SK-N-SH treated with all-trans-retinoic acid at 6 μM for 48 hours (cell line): ENCODE measurements at regions not wholly inside any gene's neighbourhood (a gene's known extent, or its start where the extent isn't known, plus 50 kb on each side); places are given as distances from the start of the nearest gene placed in this dataset.

Experiments
- ATAC-seq: fragments of 200-7000 bp; cut with Tn5 transposase; 3 replicates; pipeline ENCODE4 v1.9.1; 2020; ENCODE audit warnings: mild to moderate bottlenecking, moderate library complexity
- ARNTL ChIP-seq: fragments of 450-650 bp; formaldehyde crosslinking; IDR thresholded peaks from 2 replicates; pipeline ENCODE4 v1.5.0; 2020; ENCODE audit warnings: low read depth, mild to moderate bottlenecking, moderate library complexity, borderline replicate concordance
- BACH2 ChIP-seq: fragments of 250-450 bp; sonication (Bioruptor Pico); IDR thresholded peaks from 2 replicates; pipeline ENCODE4 v1.9.0; 2021; ENCODE audit warnings: mild to moderate bottlenecking, borderline replicate concordance
- CSDC2 ChIP-seq: fragments of 250-450 bp; sonication (Bioruptor Pico); IDR thresholded peaks from 2 replicates; pipeline ENCODE4 v1.5.0; 2020; ENCODE audit warnings: mild to moderate bottlenecking, moderate library complexity
- ESRRG ChIP-seq: fragments of 250-450 bp; sonication (Bioruptor Pico); IDR thresholded peaks from 2 replicates; pipeline ENCODE4 v1.6.1; 2021; ENCODE audit warnings: mild to moderate bottlenecking
- GLIS3 ChIP-seq: fragments of 250-450 bp; sonication (Bioruptor Pico); IDR thresholded peaks from 2 replicates; pipeline ENCODE4 v1.5.0; 2020; ENCODE audit warnings: mild to moderate bottlenecking, moderate library complexity
- ISL1 ChIP-seq: fragments of 250-450 bp; sonication (Bioruptor Pico); IDR thresholded peaks from 2 replicates; pipeline ENCODE4 v2.1.2; 2022; ENCODE audit warnings: mild to moderate bottlenecking, moderate library complexity
- OSR1 ChIP-seq: fragments of 250-450 bp; sonication (Bioruptor Pico); IDR thresholded peaks from 2 replicates; pipeline ENCODE4 v1.8.0; 2022; ENCODE audit warnings: moderate library complexity, mild to moderate bottlenecking, inconsistent platforms
- PPARA ChIP-seq: fragments of 250-450 bp; sonication (Bioruptor Pico); IDR thresholded peaks from 2 replicates; pipeline ENCODE4 v1.5.0; 2020; ENCODE audit warnings: mild to moderate bottlenecking, borderline replicate concordance
- RARB ChIP-seq: fragments of 250-450 bp; sonication (Bioruptor Pico); IDR thresholded peaks from 2 replicates; pipeline ENCODE4 v1.8.0; 2021; ENCODE audit warnings: mild to moderate bottlenecking, moderate library complexity
- SNAI2 ChIP-seq: fragments of 250-450 bp; sonication (Bioruptor Pico); IDR thresholded peaks from 2 replicates; pipeline ENCODE4 v1.5.0; 2020; ENCODE audit warnings: mild to moderate bottlenecking, moderate library complexity
- TCF4 ChIP-seq: fragments of 250-450 bp; sonication (Bioruptor Pico); IDR thresholded peaks from 2 replicates; pipeline ENCODE4 v1.8.0; 2021; ENCODE audit warnings: mild to moderate bottlenecking, moderate library complexity, borderline replicate concordance
- TOX ChIP-seq: fragments of 250-450 bp; sonication (Bioruptor Pico); IDR thresholded peaks from 2 replicates; pipeline ENCODE4 v1.8.0; 2021; ENCODE audit warnings: mild to moderate bottlenecking, moderate library complexity, borderline replicate concordance
- ZC3H10 ChIP-seq: fragments of 250-450 bp; sonication (Bioruptor Pico); IDR thresholded peaks from 2 replicates; pipeline ENCODE4 v1.5.1; 2021; ENCODE audit warnings: mild to moderate bottlenecking, moderate library complexity
- ZFP3 ChIP-seq: fragments of 250-450 bp; sonication (Bioruptor Pico); IDR thresholded peaks from 2 replicates; pipeline ENCODE4 v1.5.0; 2020; ENCODE audit warnings: mild to moderate bottlenecking, moderate library complexity
- ZFP30 ChIP-seq: fragments of 450-650 bp; formaldehyde crosslinking; IDR thresholded peaks from 2 replicates; pipeline ENCODE4 v1.5.0; 2022; ENCODE audit warnings: mild to moderate bottlenecking, moderate library complexity
- ZNF565 ChIP-seq: fragments of 450-650 bp; formaldehyde crosslinking; conservative IDR thresholded peaks from 2 replicates; pipeline ENCODE4 v1.5.0; 2020; ENCODE audit warnings: low read depth, mild to moderate bottlenecking, moderate library complexity
- ZNF70 ChIP-seq: fragments of 450-650 bp; formaldehyde crosslinking; IDR thresholded peaks from 2 replicates; pipeline ENCODE4 v1.5.0; 2020; ENCODE audit warnings: mild to moderate bottlenecking, moderate library complexity
- ZNF8 ChIP-seq: fragments of 450-650 bp; formaldehyde crosslinking; IDR thresholded peaks from 2 replicates; pipeline ENCODE4 v1.5.0; 2020; ENCODE audit warnings: mild to moderate bottlenecking, moderate library complexity
- TF ChIP-seq, protein P1 (sequence below): fragments of 250-450 bp; sonication (Bioruptor Pico); IDR thresholded peaks from 2 replicates; pipeline ENCODE4 v1.8.0; 2020; ENCODE audit warnings: mild to moderate bottlenecking, moderate library complexity, borderline replicate concordance
- TF ChIP-seq, protein P2 (sequence below): fragments of 250-450 bp; sonication (Bioruptor Pico); IDR thresholded peaks from 2 replicates; pipeline ENCODE4 v1.5.1; 2020; ENCODE audit warnings: low read depth, mild to moderate bottlenecking, moderate library complexity
- TF ChIP-seq, protein P3 (sequence below): fragments of 250-450 bp; sonication (Bioruptor Pico); IDR thresholded peaks from 2 replicates; pipeline ENCODE4 v1.8.0; 2021; ENCODE audit warnings: low read depth, mild to moderate bottlenecking, moderate library complexity, borderline replicate concordance
- TF ChIP-seq, protein P4 (sequence below): fragments of 250-450 bp; sonication (Bioruptor Pico); IDR thresholded peaks from 2 replicates; pipeline ENCODE4 v1.5.1; 2021; ENCODE audit warnings: mild to moderate bottlenecking, moderate library complexity

DNA sequence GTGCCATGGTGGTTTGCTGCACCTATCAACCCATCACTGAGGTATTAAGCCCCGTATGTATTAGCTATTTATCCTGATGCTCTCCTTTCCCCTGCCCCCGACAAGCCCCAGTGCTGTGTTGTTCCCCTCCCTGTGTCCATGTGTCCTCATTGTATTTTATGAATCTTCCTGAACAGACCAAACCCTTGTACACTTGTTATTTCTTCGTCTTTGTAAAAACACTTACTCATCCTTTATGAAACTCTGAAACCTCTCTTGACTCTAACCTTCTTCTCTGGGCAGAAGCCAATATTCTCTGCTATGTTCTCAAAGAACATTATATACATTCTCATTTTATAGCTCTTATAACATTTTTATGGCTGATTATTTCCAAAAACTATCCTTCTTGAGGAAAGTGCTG is 746.9 kb downstream of the EFNB2 start:
- ATAC-seq = no peak
- TF ChIP-seq, protein P1, sequence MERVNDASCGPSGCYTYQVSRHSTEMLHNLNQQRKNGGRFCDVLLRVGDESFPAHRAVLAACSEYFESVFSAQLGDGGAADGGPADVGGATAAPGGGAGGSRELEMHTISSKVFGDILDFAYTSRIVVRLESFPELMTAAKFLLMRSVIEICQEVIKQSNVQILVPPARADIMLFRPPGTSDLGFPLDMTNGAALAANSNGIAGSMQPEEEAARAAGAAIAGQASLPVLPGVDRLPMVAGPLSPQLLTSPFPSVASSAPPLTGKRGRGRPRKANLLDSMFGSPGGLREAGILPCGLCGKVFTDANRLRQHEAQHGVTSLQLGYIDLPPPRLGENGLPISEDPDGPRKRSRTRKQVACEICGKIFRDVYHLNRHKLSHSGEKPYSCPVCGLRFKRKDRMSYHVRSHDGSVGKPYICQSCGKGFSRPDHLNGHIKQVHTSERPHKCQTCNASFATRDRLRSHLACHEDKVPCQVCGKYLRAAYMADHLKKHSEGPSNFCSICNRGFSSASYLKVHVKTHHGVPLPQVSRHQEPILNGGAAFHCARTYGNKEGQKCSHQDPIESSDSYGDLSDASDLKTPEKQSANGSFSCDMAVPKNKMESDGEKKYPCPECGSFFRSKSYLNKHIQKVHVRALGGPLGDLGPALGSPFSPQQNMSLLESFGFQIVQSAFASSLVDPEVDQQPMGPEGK (CRISPR knock-in tag) = no peak
- TF ChIP-seq CSDC2 (CRISPR knock-in tag) = no peak
- TF ChIP-seq, protein P2, sequence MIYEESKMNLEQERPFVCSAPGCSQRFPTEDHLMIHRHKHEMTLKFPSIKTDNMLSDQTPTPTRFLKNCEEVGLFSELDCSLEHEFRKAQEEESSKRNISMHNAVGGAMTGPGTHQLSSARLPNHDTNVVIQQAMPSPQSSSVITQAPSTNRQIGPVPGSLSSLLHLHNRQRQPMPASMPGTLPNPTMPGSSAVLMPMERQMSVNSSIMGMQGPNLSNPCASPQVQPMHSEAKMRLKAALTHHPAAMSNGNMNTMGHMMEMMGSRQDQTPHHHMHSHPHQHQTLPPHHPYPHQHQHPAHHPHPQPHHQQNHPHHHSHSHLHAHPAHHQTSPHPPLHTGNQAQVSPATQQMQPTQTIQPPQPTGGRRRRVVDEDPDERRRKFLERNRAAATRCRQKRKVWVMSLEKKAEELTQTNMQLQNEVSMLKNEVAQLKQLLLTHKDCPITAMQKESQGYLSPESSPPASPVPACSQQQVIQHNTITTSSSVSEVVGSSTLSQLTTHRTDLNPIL = no peak
- no peak for TF ChIP-seq ZC3H10 (CRISPR knock-in tag)
- TF ChIP-seq, protein P3, sequence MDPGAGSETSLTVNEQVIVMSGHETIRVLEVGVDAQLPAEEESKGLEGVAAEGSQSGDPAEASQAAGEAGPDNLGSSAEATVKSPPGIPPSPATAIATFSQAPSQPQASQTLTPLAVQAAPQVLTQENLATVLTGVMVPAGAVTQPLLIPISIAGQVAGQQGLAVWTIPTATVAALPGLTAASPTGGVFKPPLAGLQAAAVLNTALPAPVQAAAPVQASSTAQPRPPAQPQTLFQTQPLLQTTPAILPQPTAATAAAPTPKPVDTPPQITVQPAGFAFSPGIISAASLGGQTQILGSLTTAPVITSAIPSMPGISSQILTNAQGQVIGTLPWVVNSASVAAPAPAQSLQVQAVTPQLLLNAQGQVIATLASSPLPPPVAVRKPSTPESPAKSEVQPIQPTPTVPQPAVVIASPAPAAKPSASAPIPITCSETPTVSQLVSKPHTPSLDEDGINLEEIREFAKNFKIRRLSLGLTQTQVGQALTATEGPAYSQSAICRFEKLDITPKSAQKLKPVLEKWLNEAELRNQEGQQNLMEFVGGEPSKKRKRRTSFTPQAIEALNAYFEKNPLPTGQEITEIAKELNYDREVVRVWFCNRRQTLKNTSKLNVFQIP (CRISPR knock-in tag) = no peak
- no peak for TF ChIP-seq ARNTL (CRISPR knock-in tag)
- no peak for TF ChIP-seq ZNF8 (CRISPR knock-in tag)
- no peak for TF ChIP-seq GLIS3 (CRISPR knock-in tag)
- TF ChIP-seq RARB (CRISPR knock-in tag) = no peak
- TF ChIP-seq, protein P4, sequence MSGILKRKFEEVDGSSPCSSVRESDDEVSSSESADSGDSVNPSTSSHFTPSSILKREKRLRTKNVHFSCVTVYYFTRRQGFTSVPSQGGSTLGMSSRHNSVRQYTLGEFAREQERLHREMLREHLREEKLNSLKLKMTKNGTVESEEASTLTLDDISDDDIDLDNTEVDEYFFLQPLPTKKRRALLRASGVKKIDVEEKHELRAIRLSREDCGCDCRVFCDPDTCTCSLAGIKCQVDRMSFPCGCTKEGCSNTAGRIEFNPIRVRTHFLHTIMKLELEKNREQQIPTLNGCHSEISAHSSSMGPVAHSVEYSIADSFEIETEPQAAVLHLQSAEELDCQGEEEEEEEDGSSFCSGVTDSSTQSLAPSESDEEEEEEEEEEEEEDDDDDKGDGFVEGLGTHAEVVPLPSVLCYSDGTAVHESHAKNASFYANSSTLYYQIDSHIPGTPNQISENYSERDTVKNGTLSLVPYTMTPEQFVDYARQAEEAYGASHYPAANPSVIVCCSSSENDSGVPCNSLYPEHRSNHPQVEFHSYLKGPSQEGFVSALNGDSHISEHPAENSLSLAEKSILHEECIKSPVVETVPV = no peak
- TF ChIP-seq ISL1 = no peak
- TF ChIP-seq TCF4 (CRISPR knock-in tag) = no peak
- no peak for TF ChIP-seq ZNF565 (CRISPR knock-in tag)
- no peak for TF ChIP-seq ZFP30 (CRISPR knock-in tag)
- no peak for TF ChIP-seq OSR1
- no peak for TF ChIP-seq BACH2 (CRISPR knock-in tag)
- no peak for TF ChIP-seq PPARA (CRISPR knock-in tag)
- no peak for TF ChIP-seq SNAI2 (CRISPR knock-in tag)
- TF ChIP-seq ZNF70 (CRISPR knock-in tag) = no peak
- TF ChIP-seq ZFP3 (CRISPR knock-in tag) = no peak

DNA sequence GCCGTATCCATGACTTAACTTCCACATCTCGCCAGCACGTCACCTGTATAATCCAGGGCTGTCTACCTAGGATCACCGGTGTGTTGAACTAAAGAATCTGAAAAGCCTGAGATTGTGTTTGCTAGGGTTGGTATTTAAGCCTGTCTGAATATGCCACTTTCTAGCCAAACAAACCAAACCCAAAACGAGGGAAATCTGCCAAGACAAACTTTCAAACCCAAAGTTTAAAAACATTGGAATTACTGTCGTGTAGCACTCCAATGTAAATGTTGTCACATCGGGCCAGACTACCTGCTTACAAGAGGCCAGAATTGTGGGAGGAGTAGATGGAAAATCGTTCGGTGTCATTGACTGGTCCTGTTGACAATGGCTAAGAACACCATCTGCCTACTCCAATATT is 747.8 kb downstream of the EFNB2 start:
- TF ChIP-seq, protein P3 (CRISPR knock-in tag) = no peak
- TF ChIP-seq, protein P1 (CRISPR knock-in tag) = no peak
- TF ChIP-seq BACH2 (CRISPR knock-in tag) = no peak
- TF ChIP-seq, protein P2 = no peak
- TF ChIP-seq, protein P4 = no peak
- no peak for TF ChIP-seq TCF4 (CRISPR knock-in tag)
- no peak for TF ChIP-seq CSDC2 (CRISPR knock-in tag)
- no peak for TF ChIP-seq PPARA (CRISPR knock-in tag)
- no peak for TF ChIP-seq ZC3H10 (CRISPR knock-in tag)
- no peak for TF ChIP-seq RARB (CRISPR knock-in tag)
- TF ChIP-seq ARNTL (CRISPR knock-in tag) = no peak
- TF ChIP-seq ZNF70 (CRISPR knock-in tag) = no peak
- TF ChIP-seq ESRRG = no peak
- no peak for TF ChIP-seq ISL1
- no peak for TF ChIP-seq ZFP3 (CRISPR knock-in tag)
- TF ChIP-seq ZFP30 (CRISPR knock-in tag) = no peak
- TF ChIP-seq ZNF8 (CRISPR knock-in tag) = no peak
- no peak for TF ChIP-seq SNAI2 (CRISPR knock-in tag)
- TF ChIP-seq TOX (CRISPR knock-in tag) = no peak
- no peak for TF ChIP-seq GLIS3 (CRISPR knock-in tag)
- TF ChIP-seq, all 23 proteins: peak for 0
- ATAC-seq = no peak
